ENCODE measurements at regions not wholly inside any gene's neighbourhood (a gene's known extent, or its start where the extent isn't known, plus 50 kb on each side); places are given as distances from the start of the nearest gene placed in this dataset.

DNA sequence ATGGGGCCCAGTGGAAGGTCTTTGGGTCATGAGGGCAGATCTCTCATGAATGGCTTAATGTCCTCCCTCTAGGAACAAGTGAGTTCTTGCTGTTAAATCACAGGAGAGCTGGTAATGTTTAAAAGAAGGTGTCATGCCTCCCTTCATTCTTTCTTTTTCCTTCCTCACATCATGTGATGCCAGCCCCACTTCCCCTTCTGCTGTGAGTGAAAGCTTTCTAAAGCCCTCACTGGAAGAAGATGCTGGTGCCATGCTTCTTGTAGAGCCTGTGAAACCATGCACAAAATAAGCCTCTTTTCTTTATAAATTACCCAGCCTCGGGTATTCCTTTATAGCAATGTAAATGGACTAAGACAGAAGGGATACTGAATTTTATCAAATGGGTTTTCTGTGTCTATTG is 66.1 kb upstream of the ZNF827 start:
- TF ChIP-seq PHF8 (conservative IDR thresholded peaks at IDR 0.05; ENCODE audit: low read depth, low read length): no peak
- TF ChIP-seq ZNF274 (IDR thresholded peaks at IDR 0.05; ENCODE audit: borderline replicate concordance, extremely low read depth, low read length): no peak
- no peak for TF ChIP-seq TBP (IDR thresholded peaks at IDR 0.05; ENCODE audit: low read depth, low read length)
- TF ChIP-seq SUZ12 (IDR thresholded peaks at IDR 0.05; ENCODE audit: low read length): no peak
- TF ChIP-seq POU5F1 (IDR thresholded peaks at IDR 0.05; ENCODE audit: low read depth, low read length): no peak
- TF ChIP-seq NANOG (IDR thresholded peaks at IDR 0.05; ENCODE audit: insufficient read depth, low read depth, low read length, poor library complexity, severe bottlenecking): no peak
- TF ChIP-seq CREB1 (IDR thresholded peaks at IDR 0.05): no peak
- no peak for TF ChIP-seq SAP30 (IDR thresholded peaks at IDR 0.05; ENCODE audit: insufficient read depth, insufficient replicate concordance, low read length)
- no peak for TF ChIP-seq JUND (IDR thresholded peaks at IDR 0.05; ENCODE audit: low read length)
- TF ChIP-seq KDM5A (IDR thresholded peaks at IDR 0.05; ENCODE audit: low read length): no peak
- TF ChIP-seq TAF7 (optimal IDR thresholded peaks at IDR 0.05; ENCODE audit: borderline replicate concordance, low read depth, low read length): no peak
- TF ChIP-seq ASH2L (IDR thresholded peaks at IDR 0.05; ENCODE audit: low read length): no peak
- TF ChIP-seq SIN3A (conservative IDR thresholded peaks at IDR 0.05 in 1 of 2, IDR thresholded peaks at IDR 0.05 in 1 of 2; ENCODE audit: low read depth in 1 of 2, low read length in 2 of 2): no peak
- Histone ChIP-seq H3K23ac (ENCODE audit: insufficient read length) (no peak overlapping the region), H2BK120ac (replicated peaks; ENCODE audit: low read depth, low read length) (no peak overlapping the region), H3K4me3 (ENCODE audit: extremely low read depth in 1 of 4, insufficient read depth in 2 of 4, low read depth in 3 of 4, low read length in 4 of 4) (no peak overlapping the region), H4K91ac (replicated peaks; ENCODE audit: insufficient read length, low read length) (no peak overlapping the region), H2BK5ac (ENCODE audit: low read depth, low read length) (no peak overlapping the region), H3K4me2 (ENCODE audit: insufficient read depth in 1 of 2, low read depth in 2 of 2, low read length in 2 of 2) (no peak overlapping the region), H2BK15ac (ENCODE audit: low read length) (no peak overlapping the region), H3K36me3 (ENCODE audit: control insufficient read depth in 2 of 4, insufficient read depth in 4 of 4, low read length in 3 of 4) (no peaks in the 10 kb centered on the region), H3K4ac (replicated peaks; ENCODE audit: insufficient read length, low read depth, low read length) (no peak overlapping the region), H4K20me1 (replicated peaks in 1 of 2; ENCODE audit: control insufficient read depth in 1 of 2, insufficient read depth in 2 of 2, low read length in 2 of 2) (no peaks in the 10 kb centered on the region), H3K56ac (replicated peaks; ENCODE audit: insufficient read length, low read depth, low read length) (no peak overlapping the region), H3K4me1 (replicated peaks in 1 of 4; ENCODE audit: control insufficient read depth in 3 of 4, insufficient read depth in 4 of 4, low read length in 3 of 4) (no peaks in the 10 kb centered on the region), H2AFZ (ENCODE audit: low read length) (no peak overlapping the region), H2BK12ac (ENCODE audit: low read depth, low read length) (no peak overlapping the region), H3K27ac (ENCODE audit: low read depth, low read length) (no peak overlapping the region), H4K5ac (ENCODE audit: insufficient read length, low read depth, low read length) (no peak overlapping the region), H3K27me3 (replicated peaks in 1 of 4; ENCODE audit: control insufficient read depth in 3 of 4, extremely low read depth in 1 of 4, insufficient read depth in 3 of 4, low read length in 3 of 4) (no peaks in the 10 kb centered on the region), H3K18ac (ENCODE audit: extremely low read depth, low read length) (no peak overlapping the region), H3K9me3 (ENCODE audit: insufficient read depth in 2 of 2, low read depth in 1 of 2, low read length in 1 of 2) (peaks cover 0 to 5% of the 10 kb centered on the region in 2 experiments; a peak in 2 of 4 replicates), H3K79me1 (ENCODE audit: low read depth, low read length) (no peaks in the 10 kb centered on the region), H3K14ac (ENCODE audit: insufficient read length) (no peak overlapping the region), H2BK20ac (ENCODE audit: low read length) (no peak overlapping the region), H2AK5ac (ENCODE audit: low read depth, low read length) (no peak overlapping the region), H3K9ac (replicated peaks in 1 of 4; ENCODE audit: extremely low read depth in 1 of 4, low read depth in 3 of 4, low read length in 3 of 4) (no peak overlapping the region), H3K23me2 (ENCODE audit: low read depth, low read length) (no peaks in the 10 kb centered on the region), H4K8ac (ENCODE audit: extremely low read depth, insufficient read depth, low read length) (no peak overlapping the region), H3K79me2 (ENCODE audit: control insufficient read depth in 1 of 2, insufficient read depth in 2 of 2, low read length in 2 of 2) (no peaks in the 10 kb centered on the region)
- 92% methylated on average over 1 of the region's 1 CpG; no CpG with 5 or more reads in 1 of the 2 experiments for WGBS, 2 experiments (ENCODE audit: extremely low coverage in 1 of 2, insufficient coverage in 1 of 2, insufficient read length in 1 of 2, insufficient replicate concordance in 2 of 2, low coverage in 1 of 2, low lambda C conversion rate in 2 of 2, missing lambda C conversion rate in 1 of 2)
- FAIRE-seq (no peak), DNase-seq (ENCODE audit: low read depth in 1 of 2, low spot score in 2 of 2) (no peak)
- POLR2A ChIA-PET (ENCODE audit: partially characterized antibody): no interaction called here
- CTCF ChIA-PET (ENCODE audit: partially characterized antibody): interaction anchor here (1.2 kb wide), 1 partner anchor 334 kb away, joined by 3 read pairs; no protein-coding TSS in a partner anchor

Measured in H1 (cell line).